GM11168 (cell line): ENCODE measurements at regions not wholly inside any gene's neighbourhood (a gene's known extent, or its start where the extent isn't known, plus 50 kb on each side); places are given as distances from the start of the nearest gene placed in this dataset.
"Not testable (repeated sequence)": the region's sequence is repeated elsewhere in the genome, so short reads cannot be mapped to it uniquely, and the experiment has no call there.

Experiments used
- in situ Hi-C: fragments of 300-500 bp; cut with MboI; formaldehyde crosslinking; loops from one replicate; pipeline ENCODE4 v1.12.0; 2022; ENCODE audit warnings: low sequenced_read_pairs; ENCODE audit not compliant: unreplicated experiment

DNA sequence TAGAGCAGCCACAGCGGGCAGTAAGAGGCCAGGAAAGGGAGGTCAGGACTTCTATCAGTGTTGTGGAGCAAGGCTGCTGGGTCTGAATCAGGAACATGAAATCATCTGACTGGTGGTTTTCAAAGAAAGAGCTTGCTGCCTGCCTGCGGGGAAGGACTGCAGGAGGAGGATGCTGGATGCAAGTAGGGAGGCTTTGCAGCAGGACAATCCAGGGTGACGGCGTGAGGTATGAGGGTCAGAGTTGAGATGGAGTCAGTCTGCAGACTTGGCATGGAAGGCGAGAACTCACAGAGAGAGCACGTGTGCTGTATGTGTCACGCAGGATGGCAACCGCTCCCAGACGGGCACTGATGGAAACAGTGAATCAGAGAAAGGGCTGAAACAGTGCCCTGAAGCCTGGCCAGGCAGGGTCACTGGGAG, 59.2 kb upstream of the CD93 start:
- in situ Hi-C loops, result no loop called here

GRCh38 chr20:23144856-23145255, 58.7 kb upstream of the CD93 start:
- in situ Hi-C loops, result no loop called here

- in situ Hi-C loops, result no loop called here
Observed at GRCh38 chr20:23143986-23144690, 58.0 kb upstream of the CD93 start.

GRCh38 chr20:23143098-23143497, 57.0 kb upstream of the CD93 start:
- in situ Hi-C loops, result no loop called here

DNA sequence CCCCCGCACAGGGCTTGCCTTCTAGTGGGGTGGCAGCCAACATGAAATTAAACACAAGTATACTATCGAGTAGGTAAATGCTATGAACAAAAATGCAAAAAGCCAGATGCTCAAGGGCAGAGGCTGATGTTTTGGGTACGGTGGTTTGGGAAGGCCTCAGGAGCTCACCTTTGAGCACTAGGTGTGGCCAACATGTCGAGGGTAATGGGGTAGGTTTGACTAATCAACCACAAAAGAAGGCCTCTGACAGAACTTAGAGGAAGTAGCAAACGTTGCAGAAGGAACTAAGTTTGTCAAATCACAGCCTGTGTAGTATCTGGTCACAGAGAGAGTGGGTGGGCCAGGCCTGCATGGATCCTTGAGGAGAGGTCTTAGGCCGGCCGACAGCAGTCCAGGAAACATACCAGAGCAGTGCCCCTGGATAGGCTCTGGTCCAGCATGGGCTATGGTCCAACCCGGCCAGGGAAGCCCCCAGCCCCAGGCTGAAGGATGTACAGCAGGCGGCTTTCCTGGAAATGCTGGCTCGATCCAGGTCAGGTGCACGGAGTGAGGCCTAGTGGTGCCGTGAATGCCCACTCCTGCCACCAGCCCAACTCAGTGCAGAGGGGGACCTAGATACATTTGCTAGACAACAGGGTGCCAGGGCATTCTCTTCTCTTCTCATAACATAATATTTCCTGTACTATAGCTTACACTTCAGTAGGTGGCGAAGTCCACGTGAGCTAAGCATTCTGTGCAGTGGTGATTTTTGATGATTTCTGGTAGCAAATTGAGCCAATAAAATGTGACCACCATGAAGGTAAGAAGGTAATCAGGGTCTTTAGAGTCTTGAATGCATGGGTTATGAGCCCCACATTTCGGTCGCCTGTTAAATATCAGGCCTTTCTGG, 56.3 kb upstream of the CD93 start:
- in situ Hi-C loops, result no loop called here

- in situ Hi-C loops, result no loop called here
Observed at GRCh38 chr20:23141450-23142161, 55.5 kb upstream of the CD93 start.

GRCh38 chr20:23140991-23141390, 54.9 kb upstream of the CD93 start:
- in situ Hi-C loops, result no loop called here

GRCh38 chr20:23139984-23140383, 53.9 kb upstream of the CD93 start:
- in situ Hi-C loops, result not testable (repeated sequence)

DNA sequence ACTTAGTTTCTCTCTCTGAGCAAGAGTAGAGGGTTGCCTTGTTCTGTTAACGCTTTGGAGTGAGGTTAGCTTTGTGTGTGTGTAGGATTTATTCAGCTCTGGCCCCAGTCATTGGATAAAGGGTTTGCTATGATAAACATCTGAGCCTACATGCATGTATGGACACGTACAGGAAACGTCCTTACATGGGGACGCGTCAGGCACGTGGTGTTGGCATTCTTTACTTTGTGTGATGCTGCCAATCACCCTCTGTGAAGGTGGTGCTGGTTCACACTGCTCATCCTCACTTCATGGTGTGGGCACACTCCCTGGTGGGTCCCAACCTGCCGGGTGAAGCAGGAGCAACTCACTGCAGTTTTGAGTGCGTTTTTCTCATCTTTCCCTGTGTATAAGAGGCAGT, 53.4 kb upstream of the CD93 start:
- in situ Hi-C loops, result no loop called here

DNA sequence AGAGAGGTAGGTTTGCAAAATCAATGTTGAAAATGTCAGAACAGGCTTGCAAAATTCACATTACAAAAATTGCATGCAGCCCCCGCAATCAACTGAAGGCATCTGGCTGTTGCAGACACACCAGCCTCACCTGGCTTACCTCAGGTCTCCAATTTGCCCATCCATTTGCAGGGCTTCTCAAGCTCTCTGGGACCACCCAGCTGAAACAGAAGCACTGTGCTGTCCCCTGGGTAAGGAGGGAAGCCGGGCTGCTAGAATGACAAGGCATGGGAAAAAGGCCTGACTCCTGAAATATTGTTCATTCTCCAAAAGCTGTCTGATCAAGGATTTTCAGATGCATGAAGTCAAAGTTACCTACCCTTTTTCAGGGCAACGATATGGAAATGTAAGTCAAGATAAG, 52.6 kb upstream of the CD93 start:
- in situ Hi-C loops, result no loop called here

- in situ Hi-C loops, result no loop called here
Observed at GRCh38 chr20:23138226-23138625, 52.1 kb upstream of the CD93 start.

DNA sequence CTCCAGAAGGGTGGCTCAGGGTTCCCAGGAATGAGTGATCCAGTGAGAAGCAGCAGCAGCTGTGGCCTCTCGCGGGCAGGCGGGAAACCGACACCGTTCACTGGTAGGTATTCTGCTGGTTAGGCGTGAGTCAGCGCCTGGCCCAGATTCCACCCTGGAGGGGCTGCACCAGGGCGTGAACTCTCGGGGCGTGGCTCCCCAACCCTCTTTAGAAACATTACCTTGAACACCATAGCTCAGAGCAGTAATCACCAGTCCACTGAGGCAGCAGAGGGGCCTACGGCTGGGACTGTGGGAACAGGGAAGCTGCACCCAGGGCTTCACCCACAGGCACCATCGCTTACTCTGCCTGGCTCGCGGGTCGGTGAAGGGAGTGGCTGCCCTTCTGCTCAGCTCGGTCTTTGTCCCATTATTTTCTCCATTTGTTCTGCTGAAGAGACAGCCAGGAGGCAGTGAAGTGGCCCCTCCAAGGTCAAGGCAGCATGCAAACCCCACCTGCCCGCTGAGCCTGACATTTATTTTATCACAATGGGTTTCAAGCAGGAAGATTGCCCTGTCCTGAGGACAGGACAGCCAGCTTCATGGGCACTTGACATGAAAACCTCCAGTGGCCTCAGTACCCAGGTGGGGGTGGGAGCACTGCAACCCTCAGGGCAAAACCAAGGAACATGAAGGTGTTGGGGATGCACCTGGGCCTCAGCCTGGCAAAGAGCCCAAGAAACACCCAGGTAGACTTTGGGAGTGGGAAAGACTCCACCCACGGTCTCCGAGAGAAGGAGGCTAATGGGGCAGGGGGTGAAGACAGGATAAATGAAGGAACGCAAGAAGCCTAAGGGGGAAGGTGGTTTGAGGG, 51.0 kb upstream of the CD93 start:
- in situ Hi-C loops, result no loop called here

DNA sequence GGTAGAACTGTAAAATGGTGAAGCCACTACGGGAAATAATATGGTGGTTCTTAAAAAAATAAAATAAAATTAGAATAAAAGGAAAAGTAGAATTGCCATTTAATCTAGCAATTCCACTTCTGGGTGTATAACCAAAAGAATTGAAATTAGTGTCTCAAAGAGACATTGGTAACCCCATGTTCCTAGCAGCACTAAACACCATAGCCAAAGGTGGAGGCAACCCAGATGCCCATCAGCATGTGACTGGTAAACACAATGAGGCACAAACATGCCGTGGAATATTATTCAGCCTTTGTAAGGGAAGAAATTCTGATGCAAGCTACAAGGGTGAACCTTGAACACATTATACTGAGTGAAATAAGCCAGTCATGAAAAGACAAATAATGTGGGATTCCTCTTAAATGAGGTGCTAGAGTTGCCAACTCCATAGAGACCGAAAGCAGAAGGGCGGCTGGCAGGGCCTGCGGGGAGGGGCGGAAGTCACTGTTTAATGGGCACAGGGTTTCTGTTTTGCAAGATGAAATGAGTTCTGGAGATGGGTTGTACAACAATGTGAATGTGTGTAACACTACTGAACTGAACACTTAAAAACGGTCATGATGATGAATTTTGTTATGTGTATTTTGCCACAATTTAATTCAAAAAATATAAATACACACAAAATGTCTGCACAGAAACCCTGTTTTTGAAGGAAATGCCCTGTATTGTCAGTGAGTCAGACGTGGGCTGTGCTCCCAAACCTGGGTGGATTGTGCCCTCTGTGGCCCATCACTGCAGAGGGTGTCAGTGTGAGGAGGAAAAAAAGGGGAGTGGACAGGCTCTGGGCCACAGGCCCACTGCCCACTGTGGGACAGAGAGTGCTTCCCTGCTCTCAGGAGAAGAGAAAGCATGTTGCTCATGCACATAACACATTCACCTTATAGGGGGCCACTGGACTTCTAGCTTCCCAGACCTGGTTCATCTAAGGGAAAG, 49.6 kb upstream of the CD93 start:
- in situ Hi-C loops, result no loop called here
